Frontal cortex (tissue), 3 donors: ENCODE measurements at regions not wholly inside any gene's neighbourhood (a gene's known extent, or its start where the extent isn't known, plus 50 kb on each side); places are given as distances from the start of the nearest gene placed in this dataset.
"Not testable (repeated sequence)": the region's sequence is repeated elsewhere in the genome, so short reads cannot be mapped to it uniquely, and the experiment has no call there.

ENCODE experiments used
- DNase-seq, 2 donors: peaks; one replicate each; pipeline ENCODE4 v3.0.0; 2012; ENCODE audit warnings: low spot score in 2 of 2
- FAIRE-seq: peaks from 2 replicates; lab custom pipeline; 2012; peaks lifted over from hg19 to GRCh38; lab: Jason Lieb, UNC
- donor health status: control.
- donor health status: control.
- donor health status: control.

GRCh38 chr7:65792726-65793125 is 80.1 kb upstream of the VKORC1L1 start:
- FAIRE-seq, DNase-seq: not testable (repeated sequence)

GRCh38 chr7:65794671-65795391 is 78.0 kb upstream of the VKORC1L1 start:
- DNase-seq, FAIRE-seq: not testable (repeated sequence)

DNA sequence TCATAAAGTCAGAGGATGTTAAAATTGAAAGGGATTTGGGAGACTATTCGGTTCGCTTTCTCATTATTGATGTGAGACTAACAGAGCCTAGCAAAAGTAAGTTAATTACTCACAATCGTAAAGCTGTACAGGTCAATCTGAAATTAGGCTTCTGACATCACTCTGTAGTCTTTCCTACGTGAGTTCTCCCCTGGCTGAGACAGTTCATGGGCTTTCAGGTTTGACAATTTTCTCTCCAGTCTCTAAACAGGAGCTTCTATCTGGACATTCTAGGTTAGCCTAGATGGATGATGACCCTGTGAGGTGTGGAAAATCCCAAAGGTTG is 77.5 kb upstream of the VKORC1L1 start:
- not testable (repeated sequence) for DNase-seq, FAIRE-seq

DNA sequence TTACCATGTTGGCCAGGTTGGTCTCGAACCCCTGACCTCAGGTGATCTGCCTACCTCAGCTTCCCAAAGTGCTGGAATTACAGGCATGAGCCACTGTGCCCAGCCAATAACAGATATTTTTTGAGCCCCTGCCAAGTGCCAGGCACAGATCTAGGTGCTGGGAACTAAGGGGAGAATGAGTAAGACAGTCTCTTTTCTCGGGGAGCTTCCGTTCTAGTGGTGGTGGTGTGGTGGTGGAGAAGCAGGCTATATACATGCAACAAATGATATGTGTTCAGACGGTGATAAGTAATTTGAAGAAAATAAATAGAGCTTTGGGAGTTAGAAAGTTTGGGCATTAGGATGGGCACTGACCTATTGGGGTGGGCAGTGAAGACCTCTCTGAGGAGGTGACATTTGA is 76.7 kb upstream of the VKORC1L1 start:
- no peak for FAIRE-seq

DNA sequence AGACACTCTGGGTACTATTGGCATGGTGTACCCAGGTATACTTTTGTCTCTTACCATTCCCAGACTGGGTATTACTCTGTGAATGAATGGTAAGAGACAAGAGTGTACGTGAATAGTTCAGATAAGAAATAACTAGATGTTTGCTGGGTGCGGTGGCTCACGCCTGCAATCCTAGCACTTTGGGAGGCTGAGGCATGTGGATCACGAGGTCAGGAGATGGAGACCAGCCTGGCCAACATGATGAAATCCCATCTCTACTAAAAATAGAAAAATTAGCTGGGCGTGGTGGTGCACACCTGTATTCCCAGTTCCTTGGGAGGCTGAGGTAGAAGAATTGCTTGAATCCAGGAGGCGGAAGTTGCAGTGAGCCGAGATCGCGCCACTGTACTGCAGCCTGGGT is 75.8 kb upstream of the VKORC1L1 start:
- not testable (repeated sequence) for FAIRE-seq

More for the DNA sequence above, 76.7 kb upstream of the VKORC1L1 start:
- no peak for DNase-seq

GRCh38 chr7:65797566-65797965 is 75.3 kb upstream of the VKORC1L1 start:
- not testable (repeated sequence) for FAIRE-seq

More for the DNA sequence above, 75.8 kb upstream of the VKORC1L1 start:
- not testable (repeated sequence) for DNase-seq

DNA sequence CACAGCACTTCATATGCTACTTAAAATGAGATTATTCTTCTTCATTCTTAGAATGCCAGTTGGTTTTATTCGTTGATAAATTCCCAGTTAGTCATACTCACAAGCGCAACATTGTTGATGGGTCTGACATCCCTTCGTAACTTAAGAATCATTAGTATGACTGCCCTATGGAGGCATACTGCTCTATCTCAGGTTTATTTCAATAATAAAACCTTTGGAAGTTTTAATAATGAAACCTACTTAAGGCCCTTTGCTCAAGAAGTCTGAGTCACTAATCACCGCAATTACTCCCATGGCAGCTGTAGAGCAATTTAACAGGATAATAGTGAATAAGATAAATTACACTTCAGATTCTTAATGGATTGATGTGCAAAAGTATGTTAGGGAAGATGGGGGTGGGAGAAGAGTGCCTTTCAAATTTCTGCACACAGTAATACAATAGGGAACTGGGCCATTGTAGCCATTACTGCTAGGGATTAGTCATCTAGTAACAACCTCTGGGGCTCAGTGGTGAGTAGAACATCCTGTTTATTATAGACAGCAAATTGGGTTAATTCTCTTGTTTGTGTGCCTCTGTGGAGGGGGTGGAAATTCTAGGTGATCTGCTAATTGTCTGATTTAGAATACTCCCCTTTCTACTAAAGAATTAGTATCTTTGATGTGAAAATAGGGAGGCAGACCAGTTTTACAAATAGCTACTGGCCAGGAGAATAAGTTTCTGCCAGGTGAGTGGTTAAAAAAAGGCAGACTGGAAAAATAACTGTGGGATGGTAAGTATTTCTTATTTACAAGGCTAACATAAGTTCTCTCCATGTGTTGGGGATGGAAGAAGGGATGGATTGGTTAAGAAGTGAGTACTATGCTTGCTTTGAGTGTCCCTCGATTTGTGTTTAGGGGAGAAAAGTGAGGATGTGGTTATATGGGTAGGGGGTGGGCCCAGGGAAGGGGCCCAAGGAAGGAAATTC is 74.5 kb upstream of the VKORC1L1 start:
- no peak for DNase-seq
- FAIRE-seq: no peak

More at GRCh38 chr7:65797566-65797965, 75.3 kb upstream of the VKORC1L1 start:
- not testable (repeated sequence) for DNase-seq

DNA sequence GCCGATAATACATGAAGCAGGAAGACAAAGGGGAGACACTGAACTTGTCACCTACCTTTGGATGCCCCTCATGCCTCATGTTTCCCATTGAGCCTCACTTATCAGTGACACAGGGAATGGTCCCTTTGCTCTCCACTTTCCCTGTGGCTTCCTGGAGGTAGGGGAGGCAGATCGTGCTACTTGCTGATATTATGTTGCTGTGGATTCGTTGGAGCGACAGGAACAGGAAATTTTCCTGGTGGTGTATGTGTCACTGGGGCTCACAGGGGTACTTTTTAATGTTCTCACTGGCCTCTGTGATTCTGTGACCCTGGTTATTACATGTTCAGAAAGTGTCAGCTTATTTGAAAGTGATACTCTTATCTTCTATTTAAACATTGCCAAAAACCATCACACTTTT is 72.7 kb upstream of the VKORC1L1 start:
- not testable (repeated sequence) for FAIRE-seq, DNase-seq

- DNase-seq (no peak), FAIRE-seq (no peak)
Observed at GRCh38 chr7:65800890-65801341, 72.0 kb upstream of the VKORC1L1 start.

GRCh38 chr7:65804887-65805286 is 68.0 kb upstream of the VKORC1L1 start:
- FAIRE-seq: no peak

DNA sequence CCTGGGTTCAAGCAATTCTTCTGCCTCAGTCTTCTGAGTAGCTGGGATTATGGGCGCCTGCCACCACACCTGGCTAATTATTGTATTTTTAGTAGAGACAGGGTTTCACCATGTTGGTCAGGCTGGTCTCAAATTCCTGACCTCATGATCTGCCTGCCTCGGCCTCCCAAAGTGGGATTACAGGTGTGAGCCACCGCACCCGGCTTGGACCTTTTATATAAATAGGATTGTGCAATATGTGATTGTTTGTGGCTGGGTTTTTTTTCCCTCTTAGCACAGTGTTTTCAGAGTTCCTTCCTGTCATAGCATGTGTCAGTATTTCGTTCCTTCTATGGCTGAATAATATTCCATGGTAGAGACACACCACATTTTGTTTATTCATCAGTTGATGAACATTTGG is 65.8 kb upstream of the VKORC1L1 start:
- FAIRE-seq: not testable (repeated sequence)

More at GRCh38 chr7:65804887-65805286, 68.0 kb upstream of the VKORC1L1 start:
- no peak for DNase-seq

GRCh38 chr7:65809259-65809981 is 63.5 kb upstream of the VKORC1L1 start:
- DNase-seq (no peak), FAIRE-seq (no peak)

More for the DNA sequence above, 65.8 kb upstream of the VKORC1L1 start:
- not testable (repeated sequence) for DNase-seq

GRCh38 chr7:65809982-65810288 is 62.9 kb upstream of the VKORC1L1 start:
- FAIRE-seq (no peak), DNase-seq (no peak)

DNA sequence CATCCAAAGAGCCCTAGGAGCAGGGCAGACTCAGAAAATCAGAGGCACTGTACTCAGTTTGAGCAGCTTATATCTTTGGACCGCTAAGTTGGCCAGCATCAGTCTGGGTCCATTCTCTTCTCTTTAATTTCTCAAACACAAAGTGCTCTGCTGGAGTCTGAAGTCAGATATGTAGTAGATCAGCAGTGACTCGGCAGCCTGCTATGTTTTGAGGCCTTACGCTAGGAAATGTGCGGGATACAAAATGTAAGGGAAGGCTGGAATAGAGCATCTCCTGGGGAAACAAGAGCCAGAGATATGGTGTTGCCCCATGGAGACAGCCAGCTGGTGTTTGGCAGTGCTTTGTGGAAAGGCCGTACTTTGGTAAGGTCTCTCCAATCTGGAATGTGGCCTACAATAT is 60.6 kb upstream of the VKORC1L1 start:
- DNase-seq: no peak
- FAIRE-seq: no peak

DNA sequence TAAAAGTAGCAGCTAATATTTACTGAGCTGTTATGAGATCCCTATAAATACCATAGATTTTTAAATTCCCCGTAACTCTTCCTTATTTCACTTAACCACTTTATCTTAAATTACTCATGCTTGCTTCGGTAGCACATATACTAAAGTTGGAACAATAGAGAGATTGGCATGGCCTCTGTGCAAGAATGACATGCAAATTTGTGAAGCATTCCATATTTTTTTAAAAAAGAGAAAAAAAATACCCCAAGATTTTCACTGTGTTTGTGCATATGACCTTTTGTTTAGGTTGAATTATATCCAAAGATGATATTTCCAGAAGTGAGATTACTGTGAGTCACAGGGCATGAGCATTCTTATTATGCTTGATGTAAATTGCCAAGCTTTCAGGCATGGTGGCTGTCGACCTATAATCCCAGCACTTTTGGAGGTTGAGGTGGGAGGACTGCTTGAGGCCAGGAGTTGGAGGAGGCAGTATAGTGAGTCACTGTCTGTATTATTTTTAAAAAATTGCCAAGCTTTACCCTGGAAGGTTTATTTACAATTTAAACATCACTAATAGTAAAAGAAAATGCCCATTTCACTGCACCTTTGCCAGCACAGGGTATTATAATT is 58.2 kb upstream of the VKORC1L1 start:
- not testable (repeated sequence) for DNase-seq, FAIRE-seq

DNA sequence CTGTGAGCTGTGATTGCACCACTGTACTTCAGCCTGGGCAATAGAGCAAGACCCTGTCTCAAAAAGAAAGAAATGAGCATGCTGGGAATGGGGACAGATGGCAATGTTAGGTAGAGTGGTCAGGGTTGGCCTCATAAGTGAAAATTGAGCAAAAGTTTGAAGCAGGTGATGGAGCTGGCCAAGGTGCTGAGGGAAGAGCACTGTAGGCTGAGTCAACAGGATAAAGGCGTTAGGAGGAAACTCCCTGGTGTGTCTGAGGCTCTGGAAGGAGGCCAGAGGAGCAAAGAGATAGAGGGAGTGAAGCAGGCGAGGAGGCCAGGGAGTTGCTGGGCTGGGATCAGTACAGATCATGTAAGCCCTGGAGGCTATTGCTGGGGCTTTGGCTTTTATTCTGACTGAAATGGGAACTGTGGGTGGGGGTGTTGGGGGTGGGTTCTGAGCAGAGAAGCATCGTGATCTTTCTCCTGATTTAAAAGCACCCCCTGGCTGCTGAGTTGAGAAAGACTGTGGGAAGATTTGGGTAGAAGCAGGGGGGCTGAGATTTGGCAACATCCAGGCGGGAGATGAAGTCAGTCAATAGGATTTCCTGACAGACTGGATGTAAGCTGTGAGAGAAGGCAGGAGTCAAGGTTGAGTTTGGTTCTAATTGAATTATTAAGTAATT is 52.5 kb upstream of the VKORC1L1 start:
- FAIRE-seq: no peak

More for the DNA sequence above, 52.5 kb upstream of the VKORC1L1 start:
- no peak for DNase-seq
